ENCODE measurements at regions not wholly inside any gene's neighbourhood (a gene's known extent, or its start where the extent isn't known, plus 50 kb on each side); places are given as distances from the start of the nearest gene placed in this dataset.

- TF ChIP-seq CTCF (IDR thresholded peaks at IDR 0.05), result no peak
- H3K4me3 ChIP-seq, result no peak overlapping the region
- no peak overlapping the region for H3K27ac ChIP-seq
- DNase-seq (ENCODE audit: low spot score), result no peak
Measured at GRCh38 chr2:36032046-36032445, 323.5 kb upstream of the CRIM1 start.

GRCh38 chr2:36031471-36031870 lies 324.1 kb upstream of the CRIM1 start:
- DNase-seq (ENCODE audit: low spot score), result no peak
- H3K4me3 ChIP-seq, result no peak overlapping the region
- TF ChIP-seq CTCF (IDR thresholded peaks at IDR 0.05), result no peak
- H3K27ac ChIP-seq, result no peak overlapping the region

GRCh38 chr2:36027616-36028015 lies 328.0 kb upstream of the CRIM1 start:
- no peak overlapping the region for H3K4me3 ChIP-seq
- H3K27ac ChIP-seq, result no peak overlapping the region
- no peak for DNase-seq (ENCODE audit: low spot score)
- no peak for TF ChIP-seq CTCF (IDR thresholded peaks at IDR 0.05)

GRCh38 chr2:36013064-36013463 lies 342.5 kb upstream of the CRIM1 start:
- no peak for DNase-seq (ENCODE audit: low spot score)
- Histone ChIP-seq H3K27ac (no peak overlapping the region), H3K4me3 (no peak overlapping the region)

GRCh38 chr2:36006444-36006843 lies 349.1 kb upstream of the CRIM1 start:
- Histone ChIP-seq H3K4me3 (no peak overlapping the region), H3K27ac (no peak overlapping the region)
- TF ChIP-seq CTCF (IDR thresholded peaks at IDR 0.05), result no peak
- DNase-seq (ENCODE audit: low spot score), result no peak

More at GRCh38 chr2:36013064-36013463, 342.5 kb upstream of the CRIM1 start:
- TF ChIP-seq CTCF (IDR thresholded peaks at IDR 0.05), result no peak

GRCh38 chr2:36002941-36003340 lies 352.6 kb upstream of the CRIM1 start:
- DNase-seq (ENCODE audit: low spot score), result no peak
- no peak for TF ChIP-seq CTCF (IDR thresholded peaks at IDR 0.05)
- H3K4me3 ChIP-seq, result no peak overlapping the region
- H3K27ac ChIP-seq, result no peak overlapping the region

- no peak for TF ChIP-seq CTCF (IDR thresholded peaks at IDR 0.05)
- H3K27ac ChIP-seq, result no peak overlapping the region
- DNase-seq (ENCODE audit: low spot score), result no peak
- H3K4me3 ChIP-seq, result no peak overlapping the region
Measured at GRCh38 chr2:35997488-35997887, 358.1 kb upstream of the CRIM1 start.
